ENCODE measurements at regions not wholly inside any gene's neighbourhood (a gene's known extent, or its start where the extent isn't known, plus 50 kb on each side); places are given as distances from the start of the nearest gene placed in this dataset.

DNA sequence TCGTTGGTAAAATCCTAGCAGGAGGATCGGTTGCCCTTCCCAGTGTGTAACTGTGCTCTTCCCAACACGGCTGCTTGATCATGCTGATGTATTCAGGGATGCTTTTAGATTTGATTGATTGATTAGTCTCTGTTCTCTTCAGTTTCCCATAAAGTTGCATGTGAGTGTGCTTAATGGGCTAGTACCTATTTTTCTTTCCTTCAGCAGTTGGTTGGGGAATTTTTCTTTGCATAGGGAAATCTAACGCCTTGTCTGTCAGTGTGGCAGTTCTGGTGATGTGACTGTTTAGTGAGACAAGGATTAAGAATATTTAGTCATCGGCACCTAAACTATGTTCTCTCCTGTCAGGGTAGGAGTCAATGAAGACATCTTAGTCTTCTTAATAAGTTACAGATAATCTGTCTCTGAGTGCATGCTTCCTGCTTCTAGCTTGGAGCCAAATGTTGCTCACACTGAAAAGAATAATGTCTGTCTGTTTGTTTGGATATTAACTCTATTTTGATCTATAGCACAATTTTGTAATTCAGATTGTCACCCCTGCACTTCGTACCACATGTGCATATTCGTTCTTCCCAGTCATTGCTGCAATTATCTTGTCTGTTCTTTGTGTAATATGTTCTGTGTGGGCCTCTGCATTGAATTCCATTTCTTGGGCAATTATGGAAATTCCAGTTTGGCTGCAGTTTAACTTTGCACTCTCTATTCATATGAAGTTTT, 169.9 kb downstream of the EDN1 start:
- Histone ChIP-seq H3K9me3 (replicated peaks) (peaks cover 1% of the 10 kb centered on the region), H3K36me3 (no peaks in the 10 kb centered on the region), H3K4me3 (no peak overlapping the region), H3K27me3 (ENCODE audit: low read depth) (no peaks in the 10 kb centered on the region), H3K27ac (replicated peaks) (no peak overlapping the region), H3K4me1 (no peaks in the 10 kb centered on the region)
- TF ChIP-seq CTCF (IDR thresholded peaks at IDR 0.05; ENCODE audit: borderline replicate concordance), result no peak
- DNase-seq, result no peak
- intact Hi-C loops (cut with micrococcal nuclease), result no loop called here

- Histone ChIP-seq H3K36me3 (no peaks in the 10 kb centered on the region), H3K27me3 (ENCODE audit: low read depth) (no peaks in the 10 kb centered on the region), H3K27ac (replicated peaks) (peak overlapping the region; percentile 54), H3K4me3 (no peak overlapping the region), H3K4me1 (no peaks in the 10 kb centered on the region), H3K9me3 (replicated peaks) (no peaks in the 10 kb centered on the region)
- intact Hi-C loops (cut with micrococcal nuclease), result no loop called here
- TF ChIP-seq CTCF (IDR thresholded peaks at IDR 0.05; ENCODE audit: borderline replicate concordance), result no peak
- no peak for DNase-seq
Measured at GRCh38 chr6:12467706-12468670, 177.8 kb downstream of the EDN1 start.

- Histone ChIP-seq H3K4me3 (no peak overlapping the region), H3K9me3 (replicated peaks) (no peaks in the 10 kb centered on the region), H3K27ac (replicated peaks) (peak overlapping the region; percentile 56), H3K27me3 (ENCODE audit: low read depth) (no peaks in the 10 kb centered on the region), H3K4me1 (peaks cover 17% of the 10 kb centered on the region), H3K36me3 (no peaks in the 10 kb centered on the region)
- peak; percentile 37 for DNase-seq
- TF ChIP-seq CTCF (IDR thresholded peaks at IDR 0.05; ENCODE audit: borderline replicate concordance), result no peak
- intact Hi-C loops (cut with micrococcal nuclease), result no loop called here
Measured at GRCh38 chr6:12472601-12473038, 182.5 kb downstream of the EDN1 start.

DNA sequence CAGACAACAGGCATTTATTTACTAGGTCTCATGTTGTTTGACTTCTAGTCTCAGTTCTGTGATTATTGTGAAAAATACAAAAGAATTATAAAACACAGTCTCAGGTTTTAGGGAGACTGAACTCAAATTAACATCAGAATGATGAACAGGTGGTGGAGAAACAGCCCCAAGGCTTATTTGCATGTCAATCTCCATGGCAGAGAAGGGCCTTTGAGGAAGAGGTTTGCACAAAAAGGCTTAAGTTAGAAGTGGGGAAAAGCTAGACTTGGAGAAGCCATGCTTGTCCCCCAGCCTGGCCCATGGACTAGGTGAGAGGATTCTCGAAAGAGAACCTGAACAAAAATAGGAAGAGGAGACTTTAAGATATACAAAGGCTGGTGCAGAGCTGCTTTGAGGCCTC, 183.3 kb downstream of the EDN1 start:
- peaks cover 17% of the 10 kb centered on the region for H3K4me1 ChIP-seq
- no peaks in the 10 kb centered on the region for H3K9me3 ChIP-seq (replicated peaks)
- no peaks in the 10 kb centered on the region for H3K36me3 ChIP-seq
- H3K27me3 ChIP-seq (ENCODE audit: low read depth), result no peaks in the 10 kb centered on the region
- intact Hi-C loops (cut with micrococcal nuclease), result no loop called here
- H3K27ac ChIP-seq (replicated peaks), result no peak overlapping the region
- H3K4me3 ChIP-seq, result no peak overlapping the region
- no peak for TF ChIP-seq CTCF (IDR thresholded peaks at IDR 0.05; ENCODE audit: borderline replicate concordance)
- DNase-seq, result no peak

DNA sequence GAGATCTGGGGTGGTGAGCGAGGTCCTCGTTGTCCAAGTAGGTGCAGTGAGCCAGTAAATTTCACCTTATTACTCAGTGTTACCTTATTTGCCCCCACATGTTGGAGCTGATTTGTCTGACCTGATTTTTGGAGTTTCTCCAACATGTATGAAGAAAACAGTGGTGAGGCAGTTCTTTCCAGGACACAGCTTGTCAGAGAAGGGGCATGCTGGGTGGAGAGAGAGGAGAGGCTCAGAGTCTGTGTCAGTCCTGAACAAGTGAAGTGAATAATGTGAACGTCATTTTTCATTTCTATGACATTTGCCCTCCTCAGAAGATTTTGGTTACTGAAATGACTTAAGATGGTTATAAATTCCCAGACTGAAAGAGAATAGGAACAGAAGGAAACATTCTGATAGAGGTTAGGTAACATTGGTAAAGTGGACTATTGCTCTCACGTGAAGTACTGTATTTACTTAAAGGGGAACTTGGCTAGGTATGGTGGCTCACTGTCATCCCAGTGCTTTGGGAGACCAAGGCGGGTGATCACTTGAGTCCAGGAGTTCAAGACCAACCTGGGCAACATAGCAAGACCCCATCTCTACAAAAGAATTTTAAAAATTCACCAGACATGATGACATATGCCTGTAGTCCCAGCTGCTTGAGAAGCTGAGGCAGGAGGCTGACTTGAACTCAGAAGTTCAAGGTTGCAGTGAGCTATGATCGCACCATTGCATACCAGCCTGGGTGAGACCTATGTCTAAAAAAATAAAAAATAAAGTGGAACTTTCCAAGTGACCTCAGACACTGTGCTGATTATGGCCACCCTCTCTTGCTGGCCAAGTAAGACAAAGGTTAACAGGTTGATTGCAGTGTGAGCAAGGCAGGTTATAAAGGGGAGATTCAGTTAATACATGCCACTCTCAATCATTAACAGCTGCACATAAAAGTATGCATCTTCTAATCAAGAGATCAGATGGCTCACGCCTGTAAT, 184.3 kb downstream of the EDN1 start:
- intact Hi-C loops (cut with micrococcal nuclease), result no loop called here
- Histone ChIP-seq H3K4me3 (no peak overlapping the region), H3K4me1 (peaks cover 17% of the 10 kb centered on the region), H3K9me3 (replicated peaks) (no peaks in the 10 kb centered on the region), H3K27me3 (ENCODE audit: low read depth) (no peaks in the 10 kb centered on the region), H3K27ac (replicated peaks) (no peak overlapping the region), H3K36me3 (no peaks in the 10 kb centered on the region)
- no peak for TF ChIP-seq CTCF (IDR thresholded peaks at IDR 0.05; ENCODE audit: borderline replicate concordance)
- DNase-seq, result no peak

All from left ventricle myocardium inferior (tissue), 1 donor.